ENCODE measurements at regions not wholly inside any gene's neighbourhood (a gene's known extent, or its start where the extent isn't known, plus 50 kb on each side); places are given as distances from the start of the nearest gene placed in this dataset.

GRCh38 chr12:58481811-58482210 is 438.5 kb downstream of the LRIG3 start:
- no peak for DNase-seq

- DNase-seq, result no peak
These were observed 433.0 kb downstream of the LRIG3 start for GRCh38 chr12:58487255-58487654.

- no peak for DNase-seq
These were observed 432.6 kb downstream of the LRIG3 start for GRCh38 chr12:58487678-58488161.

GRCh38 chr12:58489394-58489793 is 430.9 kb downstream of the LRIG3 start:
- no peak for DNase-seq

DNA sequence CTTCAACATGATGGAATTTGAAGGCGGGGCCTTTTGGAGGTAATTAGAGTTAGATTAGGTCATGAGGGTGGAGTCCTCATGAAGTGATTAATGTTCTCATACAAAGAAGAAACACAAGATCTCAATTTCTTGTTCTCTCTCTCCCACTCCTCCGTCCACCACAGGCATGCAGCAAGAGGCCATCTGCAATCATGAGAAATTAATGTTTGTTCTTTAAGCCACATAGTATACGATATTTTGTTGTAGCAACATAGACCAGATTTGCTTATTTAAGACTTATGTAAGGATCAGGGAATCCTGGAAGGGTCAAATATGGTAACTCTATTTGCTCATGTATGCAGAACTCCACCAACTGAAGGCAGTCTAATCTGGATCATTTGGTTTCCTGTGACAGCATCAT is 429.0 kb downstream of the LRIG3 start:
- DNase-seq, result no peak

DNA sequence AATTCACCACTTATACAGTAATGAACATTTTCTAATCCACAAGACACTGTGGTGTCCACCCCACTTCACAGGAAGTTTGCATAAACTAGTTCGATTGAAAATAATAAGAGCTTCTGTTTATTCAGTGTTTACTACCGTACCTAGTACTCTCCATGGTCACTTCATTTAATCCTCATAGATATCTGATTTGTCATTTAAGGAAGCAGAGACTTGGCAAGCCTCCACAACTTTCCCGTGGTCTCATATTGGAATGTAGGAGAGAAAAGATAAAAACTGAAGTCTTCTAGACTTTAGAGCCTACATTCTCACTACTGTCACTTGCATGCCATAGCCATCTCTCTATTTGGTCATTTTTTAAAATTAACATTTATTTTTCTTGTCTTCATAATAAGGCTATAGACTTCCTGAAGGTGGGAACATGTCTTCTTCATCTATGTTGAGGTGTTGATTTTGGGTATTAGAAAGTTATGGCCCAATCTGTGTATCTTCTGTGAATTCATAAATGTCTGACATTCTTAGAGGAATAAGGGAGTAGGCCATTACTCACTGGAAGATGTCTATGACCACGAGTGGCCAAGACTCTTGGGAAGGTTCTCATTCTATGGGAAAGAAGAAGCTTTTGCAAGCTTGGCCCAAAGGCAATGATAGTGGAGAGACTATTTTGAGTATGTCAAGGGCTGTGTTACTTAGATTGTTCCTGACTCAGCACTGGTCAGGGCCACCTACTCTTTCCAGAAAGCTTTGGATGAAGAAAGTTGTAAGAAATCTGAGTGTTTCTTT is 423.7 kb downstream of the LRIG3 start:
- no peak for DNase-seq

DNA sequence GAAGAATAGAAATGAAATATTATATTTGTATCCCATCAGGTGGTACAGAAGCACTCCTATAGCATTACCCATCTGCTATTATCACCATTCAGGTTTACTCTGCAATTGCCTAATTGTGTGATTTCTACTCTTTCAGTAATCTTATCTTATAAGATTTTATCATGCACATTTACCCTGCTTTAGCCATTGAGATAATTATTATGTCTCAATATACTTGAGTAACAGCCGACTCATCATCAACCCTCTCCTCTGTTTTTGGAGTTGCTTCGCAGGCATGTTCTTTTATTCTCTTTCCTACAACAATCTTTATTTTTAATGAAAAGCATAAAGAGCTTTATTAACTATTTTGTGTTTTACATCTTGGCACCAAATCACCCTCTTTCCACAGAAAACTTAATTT is 419.9 kb downstream of the LRIG3 start:
- DNase-seq, result no peak

GRCh38 chr12:58502226-58502625 is 418.1 kb downstream of the LRIG3 start:
- DNase-seq, result no peak

DNA sequence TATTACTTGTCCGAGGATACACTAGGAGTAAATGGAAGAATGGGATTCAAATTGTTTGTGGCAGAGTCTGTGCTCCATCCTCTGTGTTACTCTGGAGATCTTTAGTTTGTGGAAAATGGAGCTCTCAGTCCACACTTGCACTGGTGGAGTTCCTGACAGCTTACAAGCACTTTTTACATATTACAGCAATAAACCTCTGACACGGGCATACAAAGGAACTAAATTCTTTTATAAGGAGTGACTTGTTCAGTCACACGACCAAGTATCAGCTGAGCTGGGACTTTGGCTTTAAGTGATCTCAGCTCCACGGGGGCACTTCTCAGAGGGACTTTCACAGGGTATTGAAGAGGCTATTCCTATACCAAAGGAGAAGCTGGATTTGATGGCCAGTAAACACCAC is 417.5 kb downstream of the LRIG3 start:
- no peak for DNase-seq

DNA sequence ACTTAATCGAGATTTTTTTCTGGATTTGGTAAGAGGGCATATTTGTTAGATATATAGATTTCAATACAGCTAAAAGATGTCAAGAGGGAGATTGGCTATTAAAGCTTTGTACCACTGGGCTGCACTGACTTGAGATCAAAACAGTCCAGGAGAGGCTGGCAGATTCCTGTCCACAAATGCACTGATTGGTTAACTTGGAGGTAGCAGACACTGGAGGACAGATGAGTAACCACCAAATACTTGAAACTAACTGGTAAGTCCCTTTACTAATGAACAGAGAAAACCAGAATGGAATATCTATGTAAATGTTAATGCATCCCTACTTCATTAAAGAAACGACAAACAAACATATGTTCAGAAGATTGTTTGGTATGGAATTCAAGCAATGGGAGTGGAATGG is 416.6 kb downstream of the LRIG3 start:
- DNase-seq, result no peak

DNA sequence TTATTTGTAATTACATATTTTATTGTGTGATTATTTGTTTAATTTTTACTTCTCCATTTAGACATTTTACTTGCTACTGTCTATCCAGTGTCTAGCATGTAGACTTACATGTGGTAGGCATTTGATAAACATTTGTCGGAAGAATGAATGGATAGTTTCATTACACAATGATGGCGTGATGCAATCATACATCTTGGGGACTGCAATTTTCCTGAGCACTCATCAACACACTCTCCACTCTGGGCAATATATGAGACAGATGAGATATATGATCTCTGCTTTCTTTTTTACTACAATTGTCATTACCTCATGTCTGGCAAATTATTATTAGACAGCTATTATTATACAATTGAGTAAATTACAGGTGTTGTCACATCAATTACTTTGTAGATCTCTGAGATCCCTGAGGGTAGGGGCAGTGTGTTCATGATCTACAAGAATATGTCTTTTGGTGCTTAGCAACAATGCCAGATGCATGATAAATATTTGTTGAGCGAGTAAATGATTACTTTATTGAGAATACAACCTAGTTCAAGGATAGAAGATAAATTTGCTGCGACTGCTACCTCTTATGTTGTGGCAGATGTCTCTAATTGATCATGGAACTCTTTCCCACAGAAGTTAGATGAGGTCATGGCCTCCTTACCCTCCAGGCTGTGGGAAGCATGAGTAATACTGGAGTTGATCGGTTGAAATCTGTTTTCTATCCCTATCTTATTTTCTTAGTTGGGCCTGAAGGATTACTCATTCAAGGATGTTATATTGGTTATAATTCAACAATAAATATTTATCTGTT is 416.0 kb downstream of the LRIG3 start:
- DNase-seq, result no peak

DNA sequence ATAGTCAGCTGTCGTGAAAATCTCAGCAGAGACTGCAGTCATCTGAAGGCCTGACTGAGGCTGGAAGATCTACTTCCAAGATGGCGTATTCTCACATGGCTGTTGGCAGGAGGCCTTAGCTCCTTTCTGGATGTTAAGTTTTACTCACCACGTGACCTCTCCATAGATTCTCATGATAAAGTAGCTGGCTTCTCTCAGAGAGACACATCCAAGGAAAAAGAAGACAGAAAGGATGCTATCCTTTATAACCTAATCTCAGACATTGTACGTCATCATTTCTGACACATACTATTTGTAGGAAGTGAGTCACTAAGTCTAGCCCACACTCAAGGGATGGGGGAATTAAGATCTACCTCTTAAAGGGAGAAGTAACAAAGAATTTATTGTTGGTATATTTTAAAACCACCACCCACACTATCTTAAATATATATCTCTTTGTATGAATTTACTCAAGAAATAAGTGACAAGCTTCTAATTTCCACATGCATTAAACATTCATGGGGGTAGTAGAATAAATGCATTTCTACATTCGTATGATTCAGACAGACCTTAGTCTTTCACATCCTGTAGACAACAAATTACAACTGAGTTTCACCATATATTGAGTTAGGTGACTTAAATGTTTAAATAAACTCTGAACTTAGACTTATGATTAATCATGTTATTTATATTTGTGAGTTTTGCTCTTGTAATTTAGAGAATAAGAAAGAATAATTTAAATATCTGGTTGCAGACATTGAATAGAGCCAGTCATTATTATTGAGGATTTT is 411.0 kb downstream of the LRIG3 start:
- no peak for DNase-seq

- DNase-seq, result no peak
These were observed 406.9 kb downstream of the LRIG3 start for GRCh38 chr12:58513301-58513834.

GRCh38 chr12:58513852-58514251 is 406.5 kb downstream of the LRIG3 start:
- DNase-seq, result no peak

- no peak for DNase-seq
These were observed 400.5 kb downstream of the LRIG3 start for GRCh38 chr12:58519839-58520238.

DNA sequence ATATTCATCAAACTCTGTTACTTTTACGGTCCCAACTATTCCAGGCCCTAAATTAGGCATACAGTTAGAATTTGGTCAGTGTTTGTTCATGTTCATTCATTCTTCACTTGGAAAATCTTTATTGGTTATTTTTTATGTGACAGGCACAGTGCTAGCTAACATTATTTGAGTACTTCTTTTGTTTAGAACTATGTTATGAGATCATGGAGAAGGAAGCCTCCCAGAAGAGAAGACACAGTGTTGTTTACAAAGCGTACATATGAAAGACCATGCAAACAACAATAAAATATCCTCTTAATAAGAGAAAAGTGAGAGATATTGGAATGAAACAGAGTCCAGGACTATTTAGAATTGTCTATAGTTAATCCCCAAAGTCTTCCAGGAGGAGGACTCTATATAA is 399.2 kb downstream of the LRIG3 start:
- DNase-seq, result no peak

DNA sequence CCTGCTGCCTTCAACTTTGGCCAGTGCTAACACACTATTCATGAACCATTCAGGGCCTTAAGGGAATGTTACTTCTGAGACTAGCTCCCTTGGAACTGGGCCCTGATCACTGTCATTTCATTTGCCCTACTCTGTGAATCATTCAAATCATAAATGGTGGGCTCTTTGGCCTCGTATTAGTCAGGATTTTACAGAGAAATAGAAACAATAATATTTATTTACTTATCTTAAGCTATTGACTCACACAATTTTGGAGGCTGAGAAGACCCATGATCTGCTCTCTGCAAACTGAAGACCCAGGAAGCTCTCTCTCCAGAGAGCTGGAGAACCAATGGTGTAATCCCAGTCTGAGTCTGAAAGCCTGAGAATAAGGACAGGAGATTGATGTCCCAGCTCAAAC is 398.5 kb downstream of the LRIG3 start:
- DNase-seq, result no peak

- DNase-seq, result no peak
These were observed 396.9 kb downstream of the LRIG3 start for GRCh38 chr12:58523360-58523759.

GRCh38 chr12:58528271-58528670 is 392.0 kb downstream of the LRIG3 start:
- DNase-seq, result no peak

DNA sequence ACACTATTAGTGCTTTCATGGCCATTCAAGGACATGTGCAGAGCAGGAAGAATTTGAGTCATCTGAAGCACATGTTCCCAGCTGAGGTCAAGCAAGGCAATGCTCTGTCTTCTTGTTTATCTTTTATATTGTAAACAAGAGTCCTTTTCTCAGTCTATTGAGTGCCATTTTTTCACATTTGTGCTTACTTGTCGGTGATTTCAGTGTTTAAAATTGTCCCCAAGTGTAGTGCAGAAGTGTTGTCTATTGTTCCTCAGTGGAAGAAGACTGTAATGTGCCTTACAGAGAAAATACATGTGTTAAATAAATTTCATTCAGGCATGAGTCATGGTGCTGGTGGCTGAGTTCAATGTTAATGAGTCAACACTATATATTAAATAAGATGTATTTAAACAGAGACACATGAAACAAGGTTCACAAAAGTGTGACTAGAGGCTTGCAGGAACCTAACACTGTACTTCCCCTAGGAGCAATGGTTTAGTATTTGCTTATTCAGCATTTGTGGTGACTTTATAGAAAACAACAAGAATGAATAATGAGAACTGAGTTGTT is 391.1 kb downstream of the LRIG3 start:
- DNase-seq, result no peak

- DNase-seq, result peak; percentile 82
These were observed 390.2 kb downstream of the LRIG3 start for GRCh38 chr12:58529897-58530741.
